PC-3 (cell line): ENCODE measurements at regions not wholly inside any gene's neighbourhood (a gene's known extent, or its start where the extent isn't known, plus 50 kb on each side); places are given as distances from the start of the nearest gene placed in this dataset.

Experiments
- ATAC-seq: fragments of 200-7000 bp; cut with Tn5 transposase; 2 replicates; pipeline ENCODE4 v1.9.1; 2020; ENCODE audit warnings: mild to moderate bottlenecking, moderate library complexity
- BruUV-seq: library from RNA; stranded (reverse); fragments of 400-500 nt; replicated peaks from 2 replicates; lab custom pipeline; 2021; lab: Mats Ljungman, UMichigan
- CTCF ChIA-PET: fragments of 300-600 bp; sonication (Branson Sonifier 250); formaldehyde crosslinking; loops from one replicate; lab custom pipeline; 2022; ENCODE audit warnings: antibody characterized with exemption; lab: Charles Lee
- POLR2A ChIA-PET: fragments of 300-600 bp; sonication (Branson Sonifier 250); formaldehyde crosslinking; loops from one replicate; lab custom pipeline; 2022; ENCODE audit warnings: antibody characterized with exemption; ENCODE audit not compliant: unreplicated experiment; lab: Charles Lee
- DNase-seq: peaks from one replicate; pipeline ENCODE4 v3.0.0-alpha.2; 2015
- H2AFZ ChIP-seq: fragments of 300-600 bp; sonication (generic); 2 replicates; pipeline ENCODE4 v1.6.0; 2016; ENCODE audit warnings: antibody characterized with exemption, low read length
- H3F3A ChIP-seq: fragments of 300-600 bp; sonication (generic); one replicate; pipeline ENCODE4 v1.6.0; 2017; ENCODE audit warnings: antibody characterized with exemption, low read length, control low read depth, mild to moderate bottlenecking; ENCODE audit not compliant: unreplicated experiment
- H3K27ac ChIP-seq: fragments of 300-600 bp; sonication (generic); 2 replicates; pipeline ENCODE4 v1.5.1; 2016; ENCODE audit warnings: mild to moderate bottlenecking, low read length
- H3K27me3 ChIP-seq: fragments of 300-600 bp; sonication (generic); 2 replicates; pipeline ENCODE4 v1.6.1; 2016; ENCODE audit warnings: low read length, mixed read lengths
- H3K36me3 ChIP-seq: fragments of 300-600 bp; sonication (generic); 2 replicates; pipeline ENCODE4 v1.6.1; 2016; ENCODE audit warnings: low read depth, mixed run types, low read length, mixed read lengths
- H3K4me1 ChIP-seq: fragments of 300-600 bp; sonication (generic); 2 replicates; pipeline ENCODE4 v1.5.1; 2016; ENCODE audit warnings: low read length; ENCODE audit not compliant: insufficient read depth
- H3K4me2 ChIP-seq: fragments of 300-600 bp; sonication (generic); 2 replicates; pipeline ENCODE4 v1.6.0; 2016; ENCODE audit warnings: low read length
- H3K4me3 ChIP-seq: fragments of 300-600 bp; sonication (generic); 2 replicates; pipeline ENCODE4 v1.5.1; 2016; ENCODE audit warnings: mild to moderate bottlenecking, low read length, mixed read lengths
- H3K79me2 ChIP-seq: fragments of 300-600 bp; sonication (generic); 2 replicates; pipeline ENCODE4 v1.6.1; 2017; ENCODE audit warnings: low read length, mixed read lengths
- H3K9ac ChIP-seq: fragments of 300-600 bp; sonication (generic); 2 replicates; pipeline ENCODE4 v1.6.0; 2016; ENCODE audit warnings: mild to moderate bottlenecking, low read length
- H3K9me2 ChIP-seq: fragments of 300-600 bp; sonication (generic); replicated peaks from 2 replicates; pipeline ENCODE4 v1.6.1; 2016; ENCODE audit warnings: mixed run types, low read length, mixed read lengths
- H3K9me3 ChIP-seq: fragments of 300-600 bp; sonication (generic); 2 replicates; pipeline ENCODE4 v1.6.1; 2016; ENCODE audit warnings: low read length, mixed read lengths
- H4K20me1 ChIP-seq: fragments of 300-600 bp; sonication (generic); 2 replicates; pipeline ENCODE4 v1.6.1; 2016; ENCODE audit warnings: low read length, mixed read lengths
- CTCF ChIP-seq: fragments of 300-600 bp; sonication (generic); conservative IDR thresholded peaks from 2 replicates; pipeline ENCODE4 v1.5.1; 2017; ENCODE audit warnings: antibody characterized with exemption, low read depth, mild to moderate bottlenecking, low read length
- EZH2 ChIP-seq: fragments of 300-600 bp; sonication (generic); IDR thresholded peaks from one replicate; pipeline ENCODE4 v1.6.1; 2017; ENCODE audit warnings: antibody characterized with exemption, mild to moderate bottlenecking, low read length; ENCODE audit not compliant: unreplicated experiment
- EZH2phosphoT487 ChIP-seq: fragments of 300-600 bp; sonication (generic); IDR thresholded peaks from 2 replicates; pipeline ENCODE4 v1.6.1; 2018; ENCODE audit warnings: mild to moderate bottlenecking, antibody characterized with exemption, low read length, borderline replicate concordance
- intact Hi-C: fragments of 100-400 bp; cut with micrococcal nuclease; formaldehyde crosslinking; loops from 2 replicates; pipeline ENCODE4 v1.9.0; 2023

- H2AFZ ChIP-seq: no peak overlapping the region
- H3K79me2 ChIP-seq: no peaks in the 10 kb centered on the region
- no peaks in the 10 kb centered on the region for H3F3A ChIP-seq
- H3K4me2 ChIP-seq: no peak overlapping the region
- no peak overlapping the region for H3K27ac ChIP-seq
- no peak overlapping the region for H3K4me3 ChIP-seq
- POLR2A ChIA-PET: no interaction called here
- ATAC-seq (no peak), DNase-seq (no peak)
- TF ChIP-seq EZH2 (no peak), EZH2phosphoT487 (no peak), CTCF (no peak)
- no peaks in the 10 kb centered on the region for H3K9me3 ChIP-seq
- intact Hi-C loops: no loop called here
- 0 out of 2 replicates have a peak, but pooled peaks cover 3% of the 10 kb centered on the region for H3K4me1 ChIP-seq
- no peak overlapping the region for H3K9ac ChIP-seq
- BruUV-seq: no TSS peak
- CTCF ChIA-PET: no interaction called here
- no peaks in the 10 kb centered on the region for H3K36me3 ChIP-seq
- no peaks in the 10 kb centered on the region for H3K9me2 ChIP-seq
- no peaks in the 10 kb centered on the region for H4K20me1 ChIP-seq
- no peaks in the 10 kb centered on the region for H3K27me3 ChIP-seq
These were observed 141.1 kb upstream of the AGR3 start for GRCh38 chr7:17022920-17023319.

GRCh38 chr7:17026269-17026668 is 144.5 kb upstream of the AGR3 start:
- no peaks in the 10 kb centered on the region for H3K9me2 ChIP-seq
- no peaks in the 10 kb centered on the region for H3F3A ChIP-seq
- intact Hi-C loops: no loop called here
- CTCF ChIA-PET: no interaction called here
- no peaks in the 10 kb centered on the region for H3K9me3 ChIP-seq
- H3K4me1 ChIP-seq: 0 out of 2 replicates have a peak, but pooled peaks cover 3% of the 10 kb centered on the region
- no peak overlapping the region for H3K4me2 ChIP-seq
- no peak for TF ChIP-seq CTCF
- no peak for TF ChIP-seq EZH2phosphoT487
- no peak for TF ChIP-seq EZH2
- no peaks in the 10 kb centered on the region for H4K20me1 ChIP-seq
- H3K4me3 ChIP-seq: no peak overlapping the region
- no peak overlapping the region for H2AFZ ChIP-seq
- ATAC-seq: no peak
- no peak overlapping the region for H3K9ac ChIP-seq
- no peaks in the 10 kb centered on the region for H3K79me2 ChIP-seq
- no peak for DNase-seq
- H3K27me3 ChIP-seq: no peaks in the 10 kb centered on the region
- POLR2A ChIA-PET: no interaction called here
- no TSS peak for BruUV-seq
- H3K27ac ChIP-seq: no peak overlapping the region
- no peaks in the 10 kb centered on the region for H3K36me3 ChIP-seq

GRCh38 chr7:17027143-17027788 is 145.5 kb upstream of the AGR3 start:
- Histone ChIP-seq H3K9me3 (no peaks in the 10 kb centered on the region), H3K79me2 (no peaks in the 10 kb centered on the region), H3K4me1 (0 out of 2 replicates have a peak, but pooled peaks cover 3% of the 10 kb centered on the region), H3K9ac (no peak overlapping the region), H3K27me3 (no peaks in the 10 kb centered on the region), H3K4me3 (no peak overlapping the region), H3F3A (no peaks in the 10 kb centered on the region), H3K36me3 (no peaks in the 10 kb centered on the region), H3K4me2 (no peak overlapping the region), H3K27ac (no peak overlapping the region), H4K20me1 (no peaks in the 10 kb centered on the region), H3K9me2 (no peaks in the 10 kb centered on the region), H2AFZ (no peak overlapping the region)
- no peak for DNase-seq
- POLR2A ChIA-PET: no interaction called here
- BruUV-seq: no TSS peak
- no peak for TF ChIP-seq CTCF
- TF ChIP-seq EZH2phosphoT487: no peak
- TF ChIP-seq EZH2: no peak
- CTCF ChIA-PET: no interaction called here
- intact Hi-C loops: no loop called here
- no peak for ATAC-seq
